ENCODE measurements at regions not wholly inside any gene's neighbourhood (a gene's known extent, or its start where the extent isn't known, plus 50 kb on each side); places are given as distances from the start of the nearest gene placed in this dataset.

DNA sequence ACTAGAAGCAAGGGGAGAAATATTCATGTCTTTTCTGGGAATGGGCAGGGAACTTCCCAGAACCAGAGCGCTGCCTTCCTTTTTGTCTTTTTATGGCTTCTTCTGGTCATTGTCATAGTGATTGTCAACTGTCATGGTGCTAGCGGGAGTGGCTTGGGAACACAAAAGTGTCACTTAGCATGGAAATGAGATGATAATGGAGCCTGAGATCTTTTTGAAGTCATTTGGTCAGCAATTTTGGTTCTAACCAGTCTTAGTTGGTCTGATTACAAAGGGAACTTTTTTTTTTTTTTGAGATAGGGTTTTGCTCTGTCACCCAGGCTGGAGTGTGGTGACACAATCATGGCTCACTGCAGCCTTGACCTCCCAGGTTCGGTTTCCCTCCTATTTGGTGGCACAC, 62.7 kb upstream of the RPH3A start:
- no peak for DNase-seq (ENCODE audit: low spot score)
- in situ Hi-C loops (cut with MboI; ENCODE audit: low sequenced_read_pairs, unreplicated experiment), result no loop called here
- TF ChIP-seq, protein P1, sequence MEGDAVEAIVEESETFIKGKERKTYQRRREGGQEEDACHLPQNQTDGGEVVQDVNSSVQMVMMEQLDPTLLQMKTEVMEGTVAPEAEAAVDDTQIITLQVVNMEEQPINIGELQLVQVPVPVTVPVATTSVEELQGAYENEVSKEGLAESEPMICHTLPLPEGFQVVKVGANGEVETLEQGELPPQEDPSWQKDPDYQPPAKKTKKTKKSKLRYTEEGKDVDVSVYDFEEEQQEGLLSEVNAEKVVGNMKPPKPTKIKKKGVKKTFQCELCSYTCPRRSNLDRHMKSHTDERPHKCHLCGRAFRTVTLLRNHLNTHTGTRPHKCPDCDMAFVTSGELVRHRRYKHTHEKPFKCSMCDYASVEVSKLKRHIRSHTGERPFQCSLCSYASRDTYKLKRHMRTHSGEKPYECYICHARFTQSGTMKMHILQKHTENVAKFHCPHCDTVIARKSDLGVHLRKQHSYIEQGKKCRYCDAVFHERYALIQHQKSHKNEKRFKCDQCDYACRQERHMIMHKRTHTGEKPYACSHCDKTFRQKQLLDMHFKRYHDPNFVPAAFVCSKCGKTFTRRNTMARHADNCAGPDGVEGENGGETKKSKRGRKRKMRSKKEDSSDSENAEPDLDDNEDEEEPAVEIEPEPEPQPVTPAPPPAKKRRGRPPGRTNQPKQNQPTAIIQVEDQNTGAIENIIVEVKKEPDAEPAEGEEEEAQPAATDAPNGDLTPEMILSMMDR (IDR thresholded peaks at IDR 0.05; ENCODE audit: borderline replicate concordance, control extremely low read depth, extremely low read depth, insufficient read depth, missing control alignments), result no peak

DNA sequence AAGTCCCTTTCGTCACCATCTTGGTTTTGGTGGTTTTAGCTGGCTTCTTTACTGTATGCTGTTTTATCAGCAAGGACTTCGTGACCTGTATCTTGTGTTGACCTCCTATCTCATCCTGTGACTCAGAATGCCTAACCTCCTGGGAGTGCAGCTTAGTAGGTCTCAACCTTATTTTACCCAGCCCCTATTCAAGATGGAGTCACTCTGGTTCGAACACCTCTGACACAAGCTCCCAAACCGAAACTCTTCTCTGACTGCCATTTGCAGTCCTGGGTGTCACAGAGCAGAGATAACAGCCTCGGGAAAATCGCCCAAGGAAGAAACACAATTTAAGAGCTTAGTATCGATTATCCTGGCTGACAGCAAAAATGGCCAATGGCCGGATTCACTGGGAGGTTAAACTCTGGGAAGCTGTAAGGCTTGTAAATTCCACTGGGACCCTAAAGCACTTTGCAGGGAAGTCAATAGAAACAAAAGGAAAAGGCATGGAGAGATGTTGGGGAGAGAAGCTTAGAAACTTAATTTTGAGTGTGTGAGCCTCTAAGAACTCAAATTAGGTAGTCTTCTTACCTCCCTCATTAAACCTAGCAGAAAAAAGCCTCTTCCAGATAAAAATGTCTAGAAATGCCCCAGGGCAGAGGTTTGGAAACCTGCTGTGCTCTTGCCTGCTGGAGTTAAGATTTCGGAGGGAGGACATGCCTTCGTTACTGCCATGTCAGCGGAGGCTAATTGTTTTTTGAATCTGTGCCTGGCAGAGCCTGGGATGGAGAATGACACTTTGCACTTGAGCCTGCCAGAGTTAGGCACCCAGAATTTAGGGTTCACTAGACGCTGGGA, 56.5 kb upstream of the RPH3A start:
- in situ Hi-C loops (cut with MboI; ENCODE audit: low sequenced_read_pairs, unreplicated experiment), result no loop called here
- TF ChIP-seq, protein P1 (IDR thresholded peaks at IDR 0.05; ENCODE audit: borderline replicate concordance, control extremely low read depth, extremely low read depth, insufficient read depth, missing control alignments), result no peak
- DNase-seq (ENCODE audit: low spot score), result no peak

DNA sequence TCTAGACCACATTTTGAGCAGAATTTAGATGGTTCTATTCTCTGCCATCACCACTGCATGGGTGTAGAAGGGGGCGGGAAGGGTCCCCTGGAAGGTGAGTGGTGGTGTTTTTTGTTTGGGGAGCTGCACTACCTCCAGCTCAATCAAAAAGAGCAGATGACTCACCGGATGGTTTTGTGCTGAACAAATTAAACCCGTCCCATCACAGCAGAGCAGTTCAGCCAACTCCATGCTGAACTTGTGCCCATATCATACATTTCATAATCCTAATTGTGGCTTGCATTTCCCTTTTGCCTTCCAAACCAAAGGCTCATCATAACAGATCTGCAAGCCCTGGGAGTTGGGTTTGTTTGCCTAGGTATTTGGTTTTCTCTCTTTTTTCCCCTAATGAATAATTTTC, 53.0 kb upstream of the RPH3A start:
- in situ Hi-C loops (cut with MboI; ENCODE audit: low sequenced_read_pairs, unreplicated experiment), result no loop called here
- TF ChIP-seq, protein P1 (IDR thresholded peaks at IDR 0.05; ENCODE audit: borderline replicate concordance, control extremely low read depth, extremely low read depth, insufficient read depth, missing control alignments), result no peak
- no peak for DNase-seq (ENCODE audit: low spot score)

DNA sequence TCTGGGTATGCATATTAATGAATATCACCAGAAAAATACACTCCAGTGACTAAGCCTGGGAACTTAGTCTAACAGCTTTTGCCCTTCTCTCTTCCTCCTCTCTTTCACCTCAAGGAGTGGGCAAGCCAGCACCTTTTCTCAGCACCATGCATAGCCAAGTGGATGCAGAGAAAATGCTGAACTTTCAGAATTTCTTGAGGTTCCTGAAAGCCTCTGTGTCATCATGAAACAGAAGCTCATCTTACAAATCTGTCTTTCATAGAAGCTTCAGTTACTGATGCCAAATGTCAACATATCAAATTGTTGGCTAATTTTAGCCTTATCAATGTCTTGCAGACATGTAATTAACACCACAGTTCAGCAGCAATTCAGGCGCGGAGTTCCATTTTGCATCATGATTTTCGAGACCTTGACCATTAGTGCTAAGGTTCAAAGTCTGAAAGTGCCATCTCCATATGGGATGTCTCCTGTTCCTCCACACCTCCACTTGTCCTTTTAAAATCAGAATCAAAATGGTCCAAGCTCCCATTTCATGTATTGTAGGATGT, 51.1 kb upstream of the RPH3A start:
- no peak for DNase-seq (ENCODE audit: low spot score)
- in situ Hi-C loops (cut with MboI; ENCODE audit: low sequenced_read_pairs, unreplicated experiment), result no loop called here
- TF ChIP-seq, protein P1 (IDR thresholded peaks at IDR 0.05; ENCODE audit: borderline replicate concordance, control extremely low read depth, extremely low read depth, insufficient read depth, missing control alignments), result no peak

DNA sequence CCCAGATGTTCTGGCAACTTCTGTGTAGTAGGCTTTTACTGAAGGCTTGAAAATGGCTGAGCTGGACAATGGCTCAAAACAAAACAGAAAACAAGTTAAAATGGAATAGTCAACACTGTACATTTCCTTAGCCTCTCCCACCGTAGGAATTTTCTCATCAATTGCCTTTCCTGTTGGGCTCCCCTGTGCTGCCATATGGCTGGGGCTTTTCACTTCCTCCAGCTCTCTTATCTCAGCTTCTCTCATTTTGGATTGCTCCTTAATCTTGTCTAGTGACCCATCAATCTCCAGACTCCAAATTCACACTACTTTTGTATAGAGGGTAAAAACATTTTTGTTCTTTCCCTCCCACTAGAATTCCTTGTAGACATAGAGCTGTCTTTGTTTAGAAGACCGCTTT, 50.4 kb upstream of the RPH3A start:
- DNase-seq (ENCODE audit: low spot score), result no peak
- in situ Hi-C loops (cut with MboI; ENCODE audit: low sequenced_read_pairs, unreplicated experiment), result no loop called here

More for the DNA sequence above, 50.4 kb upstream of the RPH3A start:
- TF ChIP-seq, protein P1 (IDR thresholded peaks at IDR 0.05; ENCODE audit: borderline replicate concordance, control extremely low read depth, extremely low read depth, insufficient read depth, missing control alignments), result no peak
